ENCODE measurements at regions not wholly inside any gene's neighbourhood (a gene's known extent, or its start where the extent isn't known, plus 50 kb on each side); places are given as distances from the start of the nearest gene placed in this dataset.

DNA sequence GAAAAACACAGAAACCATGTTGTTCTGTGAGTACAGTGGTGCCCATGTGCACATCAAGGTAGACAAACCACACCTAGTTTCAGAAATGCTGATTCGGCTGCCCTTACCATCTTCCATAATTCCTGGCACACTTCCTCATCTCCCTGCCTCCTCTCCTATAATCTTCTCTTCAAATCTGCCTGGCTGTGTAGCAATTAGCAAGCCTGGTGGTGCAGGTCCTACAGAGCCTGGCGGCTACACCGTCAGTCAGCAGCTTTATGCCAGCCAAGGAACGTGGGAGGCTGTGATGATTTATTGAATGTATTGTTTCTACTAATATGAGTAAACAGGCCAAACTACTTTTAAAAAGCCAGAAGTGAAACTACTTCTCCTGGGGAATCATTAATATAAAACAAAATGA, 106.8 kb downstream of the SEMA6D start:
- no peaks in the 10 kb centered on the region for H3K9me3 ChIP-seq (ENCODE audit: control insufficient read depth in 1 of 2, low read length in 2 of 2)
- no peak overlapping the region for H3K27ac ChIP-seq (ENCODE audit: low read depth, low read length)
- no peaks in the 10 kb centered on the region for H3K36me3 ChIP-seq (ENCODE audit: insufficient read depth, low read length)
- DNase-seq = no peak
- intact Hi-C loops (cut with micrococcal nuclease) = no loop called here
- Mint-ChIP-seq H3K4me3 (no peak overlapping the region), H3K9me3 (peaks cover 0 to 2% (median 0%) of the 10 kb centered on the region in 8 donors), H3K36me3 (no peaks in the 10 kb centered on the region), H3K27ac (no peak overlapping the region), H3K27me3 (peaks cover 0 to 2% of the 10 kb centered on the region in 2 donors), H3K4me1 (no peaks in the 10 kb centered on the region)
- no peaks in the 10 kb centered on the region for H3K4me1 ChIP-seq (ENCODE audit: insufficient read depth, low read length)
- ChIA-PET POLR2A (ENCODE audit: partially characterized antibody) (no interaction called here), CTCF (ENCODE audit: partially characterized antibody) (interaction anchor here (0.6 kb wide), 1 partner anchor 1914 kb away, joined by 3 read pairs; no protein-coding TSS in a partner anchor)
- H3K27me3 ChIP-seq (ENCODE audit: insufficient read depth, low read length) = no peaks in the 10 kb centered on the region
- no peak overlapping the region for H3K4me3 ChIP-seq (ENCODE audit: low read length in 2 of 2)

DNA sequence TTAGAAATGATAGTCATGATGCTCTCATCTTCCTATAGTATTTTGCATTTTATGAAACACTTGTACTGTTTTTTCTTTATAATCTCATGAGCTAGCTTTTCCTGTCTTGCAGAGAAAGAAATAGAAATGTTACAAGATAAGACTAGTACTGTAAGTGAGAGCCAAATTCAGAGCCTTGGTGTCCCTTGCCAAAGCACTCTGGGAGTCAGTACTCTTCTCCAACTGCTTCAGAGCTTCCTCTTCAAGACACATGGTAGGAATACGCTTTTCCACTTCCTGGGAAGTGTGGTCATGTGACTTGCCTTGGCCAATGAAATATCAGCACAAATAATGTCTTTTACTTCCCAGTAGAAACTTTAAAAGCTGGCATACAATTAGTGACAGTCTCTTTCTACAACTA, 112.4 kb downstream of the SEMA6D start:
- Histone ChIP-seq H3K36me3 (ENCODE audit: insufficient read depth, low read length) (no peaks in the 10 kb centered on the region), H3K4me3 (ENCODE audit: low read length in 2 of 2) (no peak overlapping the region), H3K27me3 (ENCODE audit: insufficient read depth, low read length) (no peaks in the 10 kb centered on the region), H3K27ac (ENCODE audit: low read depth, low read length) (no peak overlapping the region), H3K4me1 (ENCODE audit: insufficient read depth, low read length) (no peaks in the 10 kb centered on the region), H3K9me3 (ENCODE audit: control insufficient read depth in 1 of 2, low read length in 2 of 2) (no peaks in the 10 kb centered on the region)
- Mint-ChIP-seq H3K27me3 (no peaks in the 10 kb centered on the region), H3K27ac (no peak overlapping the region), H3K4me3 (no peak overlapping the region), H3K4me1 (no peaks in the 10 kb centered on the region), H3K36me3 (no peaks in the 10 kb centered on the region), H3K9me3 (peaks cover 0 to 2% (median 0%) of the 10 kb centered on the region in 8 donors)
- intact Hi-C loops (cut with micrococcal nuclease) = no loop called here
- ChIA-PET POLR2A (ENCODE audit: partially characterized antibody) (no interaction called here), CTCF (ENCODE audit: partially characterized antibody) (interaction anchor here (1.7 kb wide), 1 partner anchor 12 kb away, joined by 4 read pairs; no protein-coding TSS in a partner anchor)
- DNase-seq = no peak

DNA sequence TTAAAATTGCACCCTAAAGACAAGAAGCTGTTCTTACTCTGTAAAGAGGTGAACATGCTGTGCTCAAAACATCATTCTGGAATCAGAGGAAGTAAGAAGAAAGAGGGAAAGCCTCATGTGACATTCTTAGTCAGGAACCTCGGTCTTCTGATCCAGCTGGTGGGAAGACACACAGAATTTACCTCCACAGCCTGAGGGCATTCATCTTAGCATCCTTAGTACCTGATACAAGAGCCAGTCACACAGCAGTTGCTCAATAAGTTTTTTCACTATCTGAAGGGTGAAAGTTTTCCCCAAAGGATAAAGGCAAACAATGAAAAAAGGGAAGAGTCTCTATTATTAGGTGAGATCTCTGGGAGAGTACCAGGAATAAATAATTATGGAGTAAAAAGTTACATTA, 116.8 kb downstream of the SEMA6D start:
- Mint-ChIP-seq H3K4me3 (no peak overlapping the region), H3K4me1 (no peaks in the 10 kb centered on the region), H3K27ac (no peak overlapping the region), H3K27me3 (no peaks in the 10 kb centered on the region), H3K36me3 (no peaks in the 10 kb centered on the region), H3K9me3 (peaks cover 0 to 6% (median 2%) of the 10 kb centered on the region in 8 donors)
- ChIA-PET CTCF (ENCODE audit: partially characterized antibody) (no interaction called here), POLR2A (ENCODE audit: partially characterized antibody) (no interaction called here)
- intact Hi-C loops (cut with micrococcal nuclease) = no loop called here
- DNase-seq = no peak
- H3K27ac ChIP-seq (ENCODE audit: low read depth, low read length) = no peak overlapping the region
- no peaks in the 10 kb centered on the region for H3K4me1 ChIP-seq (ENCODE audit: insufficient read depth, low read length)
- no peak overlapping the region for H3K4me3 ChIP-seq (ENCODE audit: low read length in 2 of 2)
- no peaks in the 10 kb centered on the region for H3K27me3 ChIP-seq (ENCODE audit: insufficient read depth, low read length)
- no peaks in the 10 kb centered on the region for H3K9me3 ChIP-seq (ENCODE audit: control insufficient read depth in 1 of 2, low read length in 2 of 2)
- H3K36me3 ChIP-seq (ENCODE audit: insufficient read depth, low read length) = no peaks in the 10 kb centered on the region

DNA sequence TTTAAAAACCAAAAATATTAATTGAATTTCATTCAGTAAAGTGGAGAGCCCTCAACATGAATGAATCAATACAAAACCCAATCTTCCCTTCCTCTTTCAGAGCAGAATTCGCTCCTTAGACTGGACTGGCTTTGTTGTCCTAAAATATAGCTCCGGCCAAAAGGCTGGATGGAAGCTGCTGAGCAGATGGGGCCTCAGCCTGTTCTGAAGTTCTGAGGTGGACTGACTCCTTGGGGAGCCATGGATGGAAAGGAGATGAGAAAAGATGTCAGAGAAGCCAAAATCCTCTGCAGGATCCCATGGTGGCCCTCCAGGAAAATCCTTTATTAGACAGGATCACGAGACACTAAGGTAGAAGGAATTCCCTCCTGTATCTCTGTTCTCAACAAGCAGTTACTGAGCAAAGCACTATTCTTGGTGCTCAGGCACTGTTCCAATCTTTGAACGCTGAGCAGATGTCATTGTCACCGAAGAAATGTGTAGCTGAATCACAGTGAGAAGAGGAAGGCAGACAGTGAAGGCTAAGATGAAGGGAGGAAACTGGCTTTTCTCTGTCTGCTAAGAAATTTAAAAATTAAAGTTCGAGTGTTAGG, 122.0 kb downstream of the SEMA6D start:
- POLR2A ChIA-PET (ENCODE audit: partially characterized antibody) = no interaction called here
- no peak for DNase-seq
- Mint-ChIP-seq H3K4me1 (no peaks in the 10 kb centered on the region), H3K27ac (no peak overlapping the region), H3K27me3 (no peaks in the 10 kb centered on the region), H3K9me3 (peaks cover 0 to 6% (median under 1%) of the 10 kb centered on the region in 8 donors), H3K4me3 (no peak overlapping the region), H3K36me3 (no peaks in the 10 kb centered on the region)
- Histone ChIP-seq H3K36me3 (ENCODE audit: insufficient read depth, low read length) (no peaks in the 10 kb centered on the region), H3K27me3 (ENCODE audit: insufficient read depth, low read length) (no peaks in the 10 kb centered on the region), H3K27ac (ENCODE audit: low read depth, low read length) (no peak overlapping the region), H3K4me3 (ENCODE audit: low read length in 2 of 2) (no peak overlapping the region), H3K4me1 (ENCODE audit: insufficient read depth, low read length) (no peaks in the 10 kb centered on the region), H3K9me3 (ENCODE audit: control insufficient read depth in 1 of 2, low read length in 2 of 2) (no peaks in the 10 kb centered on the region)
- intact Hi-C loops (cut with micrococcal nuclease) = no loop called here
- CTCF ChIA-PET (ENCODE audit: partially characterized antibody) = no interaction called here

DNA sequence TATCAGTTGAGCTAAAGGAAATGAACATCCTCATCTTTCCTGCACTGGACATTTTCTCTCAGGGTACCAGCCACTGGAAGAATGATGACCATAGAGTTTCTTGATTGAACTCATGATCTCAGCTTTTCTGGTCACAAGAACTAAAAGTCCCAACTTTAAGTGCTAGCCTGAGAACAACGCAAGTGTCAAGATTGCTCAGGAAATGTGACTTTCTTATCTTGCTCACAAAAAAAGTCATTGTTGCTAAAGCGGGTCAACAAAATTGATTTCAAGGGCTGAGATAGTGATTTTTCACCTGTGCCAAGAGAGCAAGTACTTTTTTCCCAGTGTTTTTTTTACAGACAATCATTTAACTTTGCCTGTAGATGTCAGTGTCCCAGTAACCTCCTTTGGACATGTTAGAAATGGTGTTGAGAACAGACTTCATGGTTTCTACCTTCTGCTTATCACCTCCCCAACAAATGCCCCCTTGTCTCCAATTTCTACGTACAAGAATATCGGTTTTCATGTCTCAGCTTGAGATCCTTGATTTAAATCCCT, 125.9 kb downstream of the SEMA6D start:
- no peaks in the 10 kb centered on the region for H3K4me1 ChIP-seq (ENCODE audit: insufficient read depth, low read length)
- H3K27me3 Mint-ChIP-seq = peaks cover 2% of the 10 kb centered on the region in 2 donors
- no peak overlapping the region for H3K27ac ChIP-seq (ENCODE audit: low read depth, low read length)
- POLR2A ChIA-PET (ENCODE audit: partially characterized antibody) = no interaction called here
- H3K27ac Mint-ChIP-seq = no peak overlapping the region
- H3K4me1 Mint-ChIP-seq = no peaks in the 10 kb centered on the region
- intact Hi-C loops (cut with micrococcal nuclease) = no loop called here
- CTCF ChIA-PET (ENCODE audit: partially characterized antibody) = no interaction called here
- no peak for DNase-seq
- H3K36me3 ChIP-seq (ENCODE audit: insufficient read depth, low read length) = no peaks in the 10 kb centered on the region
- H3K36me3 Mint-ChIP-seq = no peaks in the 10 kb centered on the region
- H3K9me3 Mint-ChIP-seq = no peaks in the 10 kb centered on the region
- H3K27me3 ChIP-seq (ENCODE audit: insufficient read depth, low read length) = no peaks in the 10 kb centered on the region
- no peaks in the 10 kb centered on the region for H3K9me3 ChIP-seq (ENCODE audit: control insufficient read depth in 1 of 2, low read length in 2 of 2)
- no peak overlapping the region for H3K4me3 Mint-ChIP-seq
- H3K4me3 ChIP-seq (ENCODE audit: low read length in 2 of 2) = no peak overlapping the region

DNA sequence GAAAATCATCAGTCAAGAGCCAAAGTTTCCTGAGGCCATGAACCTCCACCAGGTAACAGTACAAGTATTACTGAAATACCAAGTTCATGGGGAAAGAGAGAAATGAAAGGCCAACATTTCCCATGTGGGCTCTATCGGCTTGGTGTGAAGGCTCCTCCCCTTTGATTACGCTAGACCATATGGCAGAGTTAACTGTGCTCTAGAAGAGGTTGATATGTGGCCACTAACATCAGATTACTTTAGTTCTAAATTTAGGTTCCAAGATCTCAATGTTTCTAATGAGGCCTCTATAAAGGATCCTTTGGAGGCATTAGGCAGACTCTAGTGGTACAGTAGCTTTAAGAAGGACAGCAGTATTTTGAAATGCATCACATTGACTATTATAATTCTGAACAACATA, 127.1 kb downstream of the SEMA6D start:
- Histone ChIP-seq H3K27me3 (ENCODE audit: insufficient read depth, low read length) (no peaks in the 10 kb centered on the region), H3K4me1 (ENCODE audit: insufficient read depth, low read length) (no peaks in the 10 kb centered on the region), H3K27ac (ENCODE audit: low read depth, low read length) (no peak overlapping the region), H3K4me3 (ENCODE audit: low read length in 2 of 2) (no peak overlapping the region), H3K36me3 (ENCODE audit: insufficient read depth, low read length) (no peaks in the 10 kb centered on the region), H3K9me3 (ENCODE audit: control insufficient read depth in 1 of 2, low read length in 2 of 2) (no peaks in the 10 kb centered on the region)
- Mint-ChIP-seq H3K36me3 (no peaks in the 10 kb centered on the region), H3K4me3 (no peak overlapping the region), H3K4me1 (no peaks in the 10 kb centered on the region), H3K27me3 (peaks cover 2% of the 10 kb centered on the region in 2 donors), H3K9me3 (no peaks in the 10 kb centered on the region), H3K27ac (no peak overlapping the region)
- ChIA-PET CTCF (ENCODE audit: partially characterized antibody) (no interaction called here), POLR2A (ENCODE audit: partially characterized antibody) (no interaction called here)
- DNase-seq = no peak
- intact Hi-C loops (cut with micrococcal nuclease) = no loop called here

- POLR2A ChIA-PET (ENCODE audit: partially characterized antibody) = no interaction called here
- Histone ChIP-seq H3K9me3 (ENCODE audit: control insufficient read depth in 1 of 2, low read length in 2 of 2) (no peaks in the 10 kb centered on the region), H3K36me3 (ENCODE audit: insufficient read depth, low read length) (no peaks in the 10 kb centered on the region), H3K27me3 (ENCODE audit: insufficient read depth, low read length) (no peaks in the 10 kb centered on the region), H3K4me1 (ENCODE audit: insufficient read depth, low read length) (no peaks in the 10 kb centered on the region), H3K27ac (ENCODE audit: low read depth, low read length) (no peak overlapping the region), H3K4me3 (ENCODE audit: low read length in 2 of 2) (no peak overlapping the region)
- Mint-ChIP-seq H3K27ac (peak overlapping the region in 1 of 7 donors; percentile 8), H3K27me3 (peaks cover 2% of the 10 kb centered on the region in 2 donors), H3K4me3 (no peak overlapping the region), H3K4me1 (no peaks in the 10 kb centered on the region), H3K36me3 (no peaks in the 10 kb centered on the region), H3K9me3 (no peaks in the 10 kb centered on the region)
- CTCF ChIA-PET (ENCODE audit: partially characterized antibody) = interaction anchor here (0.6 kb wide), 1 partner anchor 366 kb away, joined by 4 read pairs; no protein-coding TSS in a partner anchor
- intact Hi-C loops (cut with micrococcal nuclease) = no loop called here
- DNase-seq = no peak
These were observed 129.0 kb downstream of the SEMA6D start for GRCh38 chr15:47846128-47846868.
